IMR-90 (cell line): ENCODE measurements at regions not wholly inside any gene's neighbourhood (a gene's known extent, or its start where the extent isn't known, plus 50 kb on each side); places are given as distances from the start of the nearest gene placed in this dataset.

Experiments
- BHLHE40 ChIP-seq: fragments of 150-350 bp; IDR thresholded peaks from 2 replicates; pipeline ENCODE4 v1.6.1; 2016; ENCODE audit warnings: mild to moderate bottlenecking, low read depth, low read length
- CEBPB ChIP-seq: IDR thresholded peaks from 2 replicates; pipeline ENCODE4 v1.6.1; 2012; ENCODE audit warnings: low read depth, low read length, improper control_type of control experiment
- FOS ChIP-seq: fragments of 150-350 bp; IDR thresholded peaks from 2 replicates; pipeline ENCODE4 v1.6.1; 2016; ENCODE audit warnings: low read depth, low read length
- MAFK ChIP-seq: IDR thresholded peaks from 2 replicates; pipeline ENCODE4 v1.6.1; 2012; ENCODE audit warnings: low read depth, low read length, improper control_type of control experiment
- NFE2L2 ChIP-seq: fragments of 150-350 bp; IDR thresholded peaks from 2 replicates; pipeline ENCODE4 v1.6.1; 2016; ENCODE audit warnings: low read depth, mild to moderate bottlenecking, low read length
- POLR2A ChIP-seq: IDR thresholded peaks from 2 replicates; pipeline ENCODE4 v1.6.1; 2012; ENCODE audit warnings: mild to moderate bottlenecking, low read depth, low read length
- RAD21 ChIP-seq: IDR thresholded peaks from 2 replicates; pipeline ENCODE4 v1.6.1; 2012; ENCODE audit warnings: low read length, improper control_type of control experiment
- RCOR1 ChIP-seq: IDR thresholded peaks from 2 replicates; pipeline ENCODE4 v1.6.1; 2012; ENCODE audit warnings: mild to moderate bottlenecking, low read length, improper control_type of control experiment; ENCODE audit not compliant: insufficient replicate concordance
- SMC3 ChIP-seq: fragments of 150-350 bp; IDR thresholded peaks from 2 replicates; pipeline ENCODE4 v1.6.1; 2016; ENCODE audit warnings: low read depth, mild to moderate bottlenecking, antibody characterized with exemption, low read length, moderate library complexity
- USF2 ChIP-seq: fragments of 150-350 bp; IDR thresholded peaks from 2 replicates; pipeline ENCODE4 v1.6.1; 2017; ENCODE audit warnings: mild to moderate bottlenecking, antibody characterized with exemption, low read length, low read depth
- TF ChIP-seq, protein P1 (sequence below): conservative IDR thresholded peaks from 2 replicates; pipeline ENCODE4 v1.5.1; 2012; ENCODE audit warnings: mild to moderate bottlenecking, low read depth, low read length, improper control_type of control experiment

DNA sequence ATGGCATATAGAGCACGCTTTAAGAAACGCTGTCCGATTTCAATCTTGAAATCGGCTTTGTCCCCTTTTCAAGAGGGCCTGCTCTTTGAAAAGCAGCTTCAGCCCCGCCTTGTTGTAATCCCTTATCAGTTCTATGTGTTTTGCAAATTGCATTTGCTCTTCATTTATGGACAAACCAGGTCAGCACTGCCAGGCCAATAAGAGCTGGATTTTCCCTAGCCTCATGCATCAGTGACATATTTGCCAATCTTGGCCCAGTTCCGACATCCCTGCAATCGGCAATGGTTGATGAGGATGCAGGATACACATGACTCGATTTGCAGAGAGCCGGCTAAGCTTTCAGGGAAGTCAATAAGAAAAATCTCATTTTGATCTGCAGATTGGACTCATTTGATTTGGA is 529.1 kb upstream of the CLINT1 start:
- TF ChIP-seq CEBPB (no peak), POLR2A (no peak), RAD21 (no peak), MAFK (no peak), RCOR1 (no peak), USF2 (no peak), SMC3 (no peak), BHLHE40 (no peak), FOS (no peak), NFE2L2 (no peak)
- TF ChIP-seq, protein P1, sequence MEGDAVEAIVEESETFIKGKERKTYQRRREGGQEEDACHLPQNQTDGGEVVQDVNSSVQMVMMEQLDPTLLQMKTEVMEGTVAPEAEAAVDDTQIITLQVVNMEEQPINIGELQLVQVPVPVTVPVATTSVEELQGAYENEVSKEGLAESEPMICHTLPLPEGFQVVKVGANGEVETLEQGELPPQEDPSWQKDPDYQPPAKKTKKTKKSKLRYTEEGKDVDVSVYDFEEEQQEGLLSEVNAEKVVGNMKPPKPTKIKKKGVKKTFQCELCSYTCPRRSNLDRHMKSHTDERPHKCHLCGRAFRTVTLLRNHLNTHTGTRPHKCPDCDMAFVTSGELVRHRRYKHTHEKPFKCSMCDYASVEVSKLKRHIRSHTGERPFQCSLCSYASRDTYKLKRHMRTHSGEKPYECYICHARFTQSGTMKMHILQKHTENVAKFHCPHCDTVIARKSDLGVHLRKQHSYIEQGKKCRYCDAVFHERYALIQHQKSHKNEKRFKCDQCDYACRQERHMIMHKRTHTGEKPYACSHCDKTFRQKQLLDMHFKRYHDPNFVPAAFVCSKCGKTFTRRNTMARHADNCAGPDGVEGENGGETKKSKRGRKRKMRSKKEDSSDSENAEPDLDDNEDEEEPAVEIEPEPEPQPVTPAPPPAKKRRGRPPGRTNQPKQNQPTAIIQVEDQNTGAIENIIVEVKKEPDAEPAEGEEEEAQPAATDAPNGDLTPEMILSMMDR: no peak
